IPS-NIHi7 (cell line): ENCODE measurements at regions not wholly inside any gene's neighbourhood (a gene's known extent, or its start where the extent isn't known, plus 50 kb on each side); places are given as distances from the start of the nearest gene placed in this dataset.

ENCODE experiments used
- DNase-seq: peaks from one replicate; pipeline ENCODE4 v3.0.0; 2012; ENCODE audit warnings: mixed read lengths; ENCODE audit errors: extremely low spot score

- DNase-seq: no peak
Observed at GRCh38 chr18:45487581-45487980, 127.7 kb upstream of the SLC14A2 start.

DNA sequence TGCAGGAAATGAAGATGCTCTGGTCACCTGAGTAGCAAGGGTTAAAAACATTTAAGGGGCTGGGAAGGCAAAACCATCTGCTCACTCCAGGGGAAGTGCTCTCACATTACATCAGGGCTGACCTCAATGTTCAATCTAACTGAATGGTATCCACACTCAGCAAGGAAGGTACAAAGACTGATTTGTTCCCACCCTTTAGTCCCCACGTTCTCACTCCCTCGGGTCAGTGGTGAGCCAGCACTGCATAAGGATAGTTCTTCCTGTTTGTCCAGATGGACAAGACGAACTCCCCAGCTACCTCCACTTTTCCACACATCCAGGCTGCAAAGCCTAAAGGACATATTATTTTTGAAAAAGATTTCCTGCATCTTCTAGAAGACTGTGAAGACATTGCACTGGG is 126.6 kb upstream of the SLC14A2 start:
- DNase-seq: no peak

DNA sequence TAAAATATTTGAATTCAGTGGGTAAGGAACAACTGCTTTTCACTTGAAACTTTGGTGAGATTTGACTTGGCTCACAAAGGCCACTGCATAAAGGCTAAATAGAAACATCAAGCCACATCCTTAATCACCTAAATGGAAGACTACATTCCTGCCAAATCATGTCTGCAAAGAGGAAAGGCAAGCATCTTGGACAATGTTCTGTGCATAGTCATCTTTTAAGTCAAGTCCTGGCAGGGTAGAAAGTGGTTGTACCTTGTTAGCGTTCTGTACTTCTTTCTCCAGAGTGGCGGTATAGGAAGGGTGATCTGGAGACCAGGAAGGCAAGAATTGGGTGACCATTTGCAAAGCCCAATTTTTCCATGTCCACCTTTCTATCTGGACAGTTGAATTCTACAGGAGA is 121.4 kb upstream of the SLC14A2 start:
- DNase-seq: no peak

- DNase-seq: no peak
Observed at GRCh38 chr18:45494811-45495210, 120.5 kb upstream of the SLC14A2 start.

DNA sequence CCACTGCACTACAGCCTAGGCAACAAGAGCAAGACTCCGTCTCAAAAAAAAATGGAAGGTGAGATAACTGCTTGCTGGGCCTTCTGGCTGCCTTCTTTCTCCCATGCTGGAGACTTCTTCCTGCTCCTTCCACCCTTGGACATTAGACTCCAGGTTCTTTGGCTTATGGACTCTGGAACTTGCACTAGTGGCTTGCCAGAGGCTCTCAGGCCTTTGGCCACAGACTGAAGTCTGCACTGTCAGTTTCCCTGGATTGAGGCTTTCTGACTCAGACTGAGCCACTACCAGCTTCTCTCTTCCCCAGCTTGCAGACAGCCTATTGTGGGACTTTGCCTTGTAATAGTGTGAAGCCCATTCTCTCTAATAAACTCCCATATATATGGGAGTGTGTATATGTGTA is 118.5 kb upstream of the SLC14A2 start:
- DNase-seq: no peak

GRCh38 chr18:45497595-45498286 is 117.5 kb upstream of the SLC14A2 start:
- DNase-seq: no peak

DNA sequence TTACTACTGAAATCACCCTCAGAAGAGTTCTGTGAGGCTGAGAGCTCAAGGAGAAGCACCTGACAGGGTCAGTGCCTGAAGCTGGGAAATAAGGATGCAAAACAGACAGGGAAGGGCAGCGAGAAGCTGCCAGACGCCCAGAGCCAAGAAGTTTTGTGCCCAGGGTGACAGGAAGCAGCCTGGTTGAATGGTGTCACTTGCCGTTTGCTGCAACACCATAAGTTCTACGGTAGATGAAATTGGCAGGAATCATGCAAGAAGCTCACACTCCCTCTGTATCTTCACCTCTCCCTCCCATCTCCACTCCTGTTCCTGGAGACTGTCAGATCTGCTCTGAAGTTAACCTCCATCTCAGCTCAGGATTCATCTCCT is 117.0 kb upstream of the SLC14A2 start:
- no peak for DNase-seq

- no peak for DNase-seq
Observed at GRCh38 chr18:45503990-45504389, 111.3 kb upstream of the SLC14A2 start.

GRCh38 chr18:45505497-45506206 is 109.6 kb upstream of the SLC14A2 start:
- no peak for DNase-seq

DNA sequence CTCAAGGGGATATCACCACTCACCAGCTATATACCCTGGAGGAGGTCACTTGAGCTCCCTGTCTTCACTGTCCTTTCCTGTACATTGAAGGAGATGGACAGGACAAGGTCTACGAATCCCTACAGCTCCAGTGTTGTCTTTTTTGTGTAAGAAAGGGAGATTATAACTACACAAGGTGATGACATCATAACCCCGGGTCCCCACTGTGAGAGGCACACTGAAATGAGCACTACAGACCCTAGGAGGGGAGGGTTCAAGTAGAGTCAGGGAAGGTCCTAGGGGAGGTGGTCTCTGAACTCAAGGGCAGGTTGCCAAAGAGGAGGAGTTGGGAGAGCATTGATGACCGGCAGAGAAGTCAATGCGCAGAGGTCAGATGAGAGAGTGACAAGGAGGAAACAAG is 108.3 kb upstream of the SLC14A2 start:
- DNase-seq: no peak

GRCh38 chr18:45509535-45509934 is 105.7 kb upstream of the SLC14A2 start:
- DNase-seq: no peak

DNA sequence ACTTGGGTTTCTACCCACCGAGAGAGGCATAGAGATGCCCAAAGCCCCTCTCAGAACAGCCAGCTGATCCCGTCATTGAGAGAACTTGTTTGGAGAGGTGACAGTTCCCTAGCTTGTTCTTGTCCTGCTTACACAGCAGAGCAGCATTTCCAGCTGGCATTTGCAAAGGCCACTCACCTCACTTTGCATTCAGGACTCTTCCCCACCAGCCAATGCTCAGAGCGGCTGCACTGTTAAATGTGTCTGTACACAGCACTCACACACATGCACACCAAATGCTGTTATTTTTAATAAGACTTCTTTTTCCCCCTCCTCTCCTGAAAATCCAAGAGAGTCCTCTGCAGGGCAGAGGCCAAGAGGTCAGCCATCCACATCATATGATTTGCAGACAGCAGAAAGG is 104.6 kb upstream of the SLC14A2 start:
- DNase-seq: no peak

DNA sequence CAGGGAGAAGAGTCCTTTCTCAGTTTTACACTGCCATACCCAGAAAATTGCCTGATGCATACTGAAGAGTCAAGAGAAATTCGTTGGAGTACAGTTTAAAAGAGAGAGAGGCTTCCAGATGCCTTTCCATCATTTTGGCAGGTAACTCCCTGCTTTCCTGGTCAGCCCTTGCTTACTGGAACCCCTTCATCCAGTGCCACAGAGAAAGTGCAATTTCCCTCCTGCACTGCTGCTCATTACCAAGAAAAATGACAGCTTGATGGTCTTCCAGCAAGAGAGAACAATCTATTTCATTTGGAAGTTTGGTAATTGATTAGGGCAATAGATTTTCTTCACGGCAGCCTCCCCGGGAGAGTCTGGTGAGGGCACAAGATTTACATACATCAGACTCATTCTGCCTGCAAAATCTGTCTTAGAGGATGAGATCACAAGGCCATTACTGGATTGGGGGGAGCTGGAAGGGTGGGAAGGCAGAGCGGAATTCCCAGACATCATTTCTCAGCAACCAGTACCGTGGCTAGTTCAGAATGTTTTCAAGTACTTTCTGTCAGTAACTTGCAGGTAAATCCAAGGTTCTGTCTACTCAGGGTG is 102.8 kb upstream of the SLC14A2 start:
- DNase-seq: no peak

- no peak for DNase-seq
Observed at GRCh38 chr18:45517181-45517741, 98.0 kb upstream of the SLC14A2 start.

- DNase-seq: no peak
Observed at GRCh38 chr18:45518311-45519155, 96.7 kb upstream of the SLC14A2 start.

- DNase-seq: no peak
Observed at GRCh38 chr18:45519411-45520280, 95.6 kb upstream of the SLC14A2 start.

GRCh38 chr18:45521136-45521535 is 94.1 kb upstream of the SLC14A2 start:
- DNase-seq: no peak

DNA sequence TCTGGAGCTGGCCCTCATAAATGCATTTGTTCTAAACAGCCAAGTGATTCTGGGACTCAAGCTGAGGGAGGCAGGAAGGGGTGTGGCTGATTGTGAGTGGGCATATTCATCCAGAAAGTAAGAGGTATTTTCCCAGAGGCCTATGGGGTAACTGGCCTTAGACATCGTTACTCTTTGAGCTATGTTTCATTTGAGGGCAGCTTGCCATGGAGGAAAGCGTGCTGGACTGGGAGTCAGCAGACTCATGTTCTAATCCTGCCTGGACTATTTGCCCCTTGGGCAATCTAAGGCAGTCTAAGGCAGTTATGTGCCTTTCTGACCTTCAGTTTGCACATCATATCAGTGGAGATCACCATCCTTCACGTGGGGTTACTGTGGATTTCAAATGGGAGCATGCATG is 93.5 kb upstream of the SLC14A2 start:
- no peak for DNase-seq

DNA sequence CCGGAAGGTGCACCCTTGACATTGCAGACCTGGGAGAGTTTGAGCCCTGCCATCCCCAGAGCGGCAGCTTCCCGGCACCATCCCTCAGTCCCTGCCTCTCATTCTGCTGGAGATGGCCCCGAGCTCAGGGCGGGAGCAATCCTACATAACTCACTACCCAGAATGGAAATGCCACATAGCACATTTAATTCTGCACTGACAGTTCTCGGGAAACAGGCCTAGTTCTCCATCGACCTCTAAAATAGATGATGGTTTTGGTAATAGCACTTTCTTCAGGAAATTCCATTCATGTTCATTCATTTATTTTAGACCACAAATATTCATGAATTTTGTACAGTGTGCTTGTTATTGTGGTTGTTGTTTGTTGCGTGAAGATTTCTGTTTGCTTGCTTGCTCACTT is 92.9 kb upstream of the SLC14A2 start:
- no peak for DNase-seq

- no peak for DNase-seq
Observed at GRCh38 chr18:45525301-45525700, 90.0 kb upstream of the SLC14A2 start.
